Stimulated activated CD8-positive, alpha-beta memory T cell treated with anti-CD3 and anti-CD28 coated beads, Interleukin-2, amount 100 ng/mL, for 1 hour (primary cell): ENCODE measurements at regions not wholly inside any gene's neighbourhood (a gene's known extent, or its start where the extent isn't known, plus 50 kb on each side); places are given as distances from the start of the nearest gene placed in this dataset.
"Not testable (repeated sequence)": the region's sequence is repeated elsewhere in the genome, so short reads cannot be mapped to it uniquely, and the experiment has no call there.

Source experiments
- DNase-seq, 2 donors: peaks; one replicate each; pipeline ENCODE4 v3.0.0-alpha.2; 2020; ENCODE audit warnings: low read depth in 2 of 2

DNA sequence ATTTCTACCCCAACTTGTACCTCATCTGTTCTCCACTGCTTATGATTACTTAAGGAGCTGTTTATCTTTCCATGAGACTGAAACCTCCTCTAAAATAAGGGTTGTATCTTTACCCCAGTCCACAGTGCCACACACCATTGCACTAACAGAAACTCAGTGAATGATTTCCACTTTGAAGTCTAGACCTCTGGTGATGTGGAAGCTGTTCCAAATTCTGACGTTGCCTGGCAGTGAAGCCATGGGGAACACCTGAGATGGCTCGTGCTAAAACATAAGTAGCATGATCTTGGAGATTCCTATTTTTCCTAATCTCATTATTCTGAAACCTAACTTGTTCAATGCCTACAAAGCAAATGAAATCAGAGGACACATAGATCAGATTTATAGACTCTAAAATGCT, 583.2 kb downstream of the EBF1 start:
- no peak for DNase-seq

GRCh38 chr5:158514986-158515359, 584.7 kb downstream of the EBF1 start:
- DNase-seq = no peak

GRCh38 chr5:158514319-158514985, 585.3 kb downstream of the EBF1 start:
- no peak for DNase-seq

GRCh38 chr5:158513490-158514318, 586.0 kb downstream of the EBF1 start:
- DNase-seq = no peak

DNA sequence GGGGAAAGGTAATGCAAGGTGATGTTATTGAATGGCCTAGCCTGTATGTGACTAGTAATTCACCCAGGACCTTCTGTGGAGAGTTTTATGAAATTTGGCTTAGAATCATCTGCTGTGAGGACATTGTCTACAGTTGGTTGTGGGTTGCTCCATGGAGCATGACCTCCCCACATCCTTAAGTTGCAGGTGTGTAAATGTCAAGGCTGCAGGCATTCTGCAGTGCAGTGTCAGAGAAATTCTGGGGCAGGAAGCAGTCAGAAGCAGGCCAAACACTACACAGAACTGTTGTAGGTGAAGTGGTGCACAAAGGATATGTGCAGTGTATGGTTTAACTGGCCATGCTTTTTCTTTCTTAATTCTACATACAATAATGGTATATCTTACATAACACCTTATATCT, 588.3 kb downstream of the EBF1 start:
- DNase-seq = no peak

GRCh38 chr5:158510479-158510878, 589.2 kb downstream of the EBF1 start:
- DNase-seq = no peak

- DNase-seq = no peak
Observed at GRCh38 chr5:158506648-158507047, 593.1 kb downstream of the EBF1 start.

- DNase-seq = no peak
Observed at GRCh38 chr5:158502686-158503085, 597.0 kb downstream of the EBF1 start.

DNA sequence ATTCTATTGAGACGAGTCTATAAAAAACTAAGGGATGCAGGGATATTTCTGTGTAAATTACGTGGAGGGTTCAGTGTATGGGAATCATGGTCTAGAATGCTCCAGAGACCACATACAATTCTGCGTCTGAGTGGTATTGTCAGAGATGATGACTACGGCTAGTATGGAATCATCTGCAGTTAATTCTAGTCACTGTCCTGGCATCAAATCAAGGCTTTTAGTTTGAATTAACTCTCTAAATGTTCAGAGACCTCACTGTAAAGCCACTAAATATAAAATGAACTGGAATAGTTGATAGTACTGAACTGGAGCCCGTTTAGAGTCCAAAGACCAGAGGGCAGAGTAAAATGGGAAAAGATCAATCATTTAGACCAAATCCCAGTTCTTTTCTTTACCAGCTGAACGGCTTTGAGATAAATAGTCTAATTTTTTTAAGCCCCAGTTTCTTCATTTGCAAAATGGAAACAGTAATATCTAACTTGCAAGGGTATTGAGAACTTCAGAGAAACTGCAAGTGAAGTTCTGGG, 599.8 kb downstream of the EBF1 start:
- DNase-seq = no peak

DNA sequence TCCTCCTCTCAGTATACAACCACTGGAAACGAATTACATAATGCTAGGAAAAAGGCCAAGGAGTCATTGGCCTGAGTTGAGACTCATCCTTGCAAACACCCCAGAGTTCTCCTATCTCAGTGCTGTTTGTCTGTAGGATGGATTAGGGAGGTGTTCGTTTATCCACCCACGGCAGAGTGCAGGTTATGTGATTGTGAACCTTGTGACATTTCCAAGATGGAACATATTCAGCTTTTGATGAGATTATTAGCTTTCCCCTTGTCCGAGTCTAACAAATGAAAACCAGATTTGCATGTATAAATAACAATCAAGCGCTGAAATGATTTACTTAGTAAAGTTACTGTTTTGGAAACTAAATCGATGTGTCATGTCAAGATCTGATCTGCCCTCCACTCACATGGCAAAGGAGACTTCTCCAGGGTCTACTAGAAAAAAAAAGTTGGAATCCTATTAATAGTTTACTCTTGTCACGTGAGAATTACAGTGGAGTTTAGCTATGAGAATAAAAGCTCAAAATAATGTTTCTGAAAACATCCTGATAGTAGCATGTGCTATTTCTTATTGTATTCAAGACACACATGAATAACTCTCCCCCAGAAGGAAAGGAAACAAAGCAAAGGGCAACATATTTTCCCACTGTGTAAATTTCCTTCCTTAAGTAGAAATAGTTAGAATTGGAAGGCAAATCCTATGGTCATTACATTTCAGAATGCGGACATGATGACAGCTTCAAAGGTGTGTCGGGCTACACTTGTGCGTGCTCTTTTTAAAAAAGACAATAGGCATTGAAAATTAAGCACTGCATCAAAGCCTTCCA, 600.4 kb downstream of the EBF1 start:
- no peak for DNase-seq

GRCh38 chr5:158496624-158497023, 603.1 kb downstream of the EBF1 start:
- no peak for DNase-seq

- DNase-seq = no peak
Observed at GRCh38 chr5:158494541-158494940, 605.2 kb downstream of the EBF1 start.

- DNase-seq = not testable (repeated sequence)
Observed at GRCh38 chr5:158494044-158494443, 605.7 kb downstream of the EBF1 start.

DNA sequence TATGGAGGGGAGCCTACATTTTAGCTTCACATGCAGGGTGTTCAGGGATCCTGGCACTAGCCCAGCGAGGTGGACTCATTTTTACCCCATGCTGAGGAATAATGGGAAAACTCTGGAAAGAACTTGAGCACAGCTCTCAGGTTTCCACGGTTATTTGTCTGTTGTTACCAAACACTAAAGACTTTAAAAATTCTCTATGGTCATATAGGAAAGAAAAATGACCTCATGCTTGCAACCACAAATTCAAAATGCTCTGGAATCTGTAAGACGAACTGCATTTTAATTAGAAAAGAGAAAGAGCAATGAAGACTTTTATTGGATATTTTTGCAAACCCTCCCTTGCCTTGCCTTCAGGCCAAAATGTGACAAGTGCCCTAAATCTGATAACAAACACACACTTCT, 606.9 kb downstream of the EBF1 start:
- DNase-seq = no peak

DNA sequence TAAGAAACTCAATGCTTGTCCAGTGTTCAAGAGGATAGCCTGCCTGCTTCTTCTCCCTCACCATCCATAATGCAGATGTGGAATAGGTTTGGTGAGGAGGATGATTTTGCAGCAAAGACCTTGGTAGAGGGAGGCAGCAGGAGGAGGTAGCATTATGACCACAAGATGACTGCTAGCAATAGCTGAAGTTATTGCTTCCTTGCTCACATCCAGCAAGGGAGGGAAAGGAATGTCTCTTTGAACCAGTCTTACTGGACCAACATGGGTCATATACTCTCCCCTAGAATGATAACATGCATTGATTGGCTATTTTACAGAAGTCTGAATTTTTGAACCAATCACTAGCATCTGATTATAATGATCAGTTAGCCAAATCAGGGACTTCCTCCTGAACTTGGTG, 607.6 kb downstream of the EBF1 start:
- no peak for DNase-seq

DNA sequence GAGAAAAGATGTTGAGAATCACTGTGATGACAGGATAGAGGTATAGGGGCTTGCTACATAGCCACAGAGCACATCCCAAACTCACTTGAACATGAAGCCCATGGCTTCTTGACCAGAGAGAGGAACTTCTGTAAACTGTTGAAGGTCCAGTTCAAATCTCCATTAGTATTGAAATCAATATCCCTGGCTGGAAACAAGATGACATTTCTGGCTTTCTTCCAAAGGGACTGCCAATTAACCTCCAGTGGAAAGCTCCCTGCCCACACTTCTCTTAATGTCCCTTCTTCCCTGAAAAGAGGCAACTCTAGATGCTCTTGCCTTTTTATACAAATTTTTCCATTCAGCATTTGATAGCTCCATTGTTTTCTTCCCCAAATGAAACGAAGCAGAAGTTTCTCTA, 612.1 kb downstream of the EBF1 start:
- no peak for DNase-seq

- no peak for DNase-seq
Observed at GRCh38 chr5:158487156-158487555, 612.6 kb downstream of the EBF1 start.

GRCh38 chr5:158486566-158486965, 613.1 kb downstream of the EBF1 start:
- no peak for DNase-seq

GRCh38 chr5:158485604-158486081, 614.1 kb downstream of the EBF1 start:
- no peak for DNase-seq

- DNase-seq = no peak
Observed at GRCh38 chr5:158485047-158485446, 614.7 kb downstream of the EBF1 start.

DNA sequence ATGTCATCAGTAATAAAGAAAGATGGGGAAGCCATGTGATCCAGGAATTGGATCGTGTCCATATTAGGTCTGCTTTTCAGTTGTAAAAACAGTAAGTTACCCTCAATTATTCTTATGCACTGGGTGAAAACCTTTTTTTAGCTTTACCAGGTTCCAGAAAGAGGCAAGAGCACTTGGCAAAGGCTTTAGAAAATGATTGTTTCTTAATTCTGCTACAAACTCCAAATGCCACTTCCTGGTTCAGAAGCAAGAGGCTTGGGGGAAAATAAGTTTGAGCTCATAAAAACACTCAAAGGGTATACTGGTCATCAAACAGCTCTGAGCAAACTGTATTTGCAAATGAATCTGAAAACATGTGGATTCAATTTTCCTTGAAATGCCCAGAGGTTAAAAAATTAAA, 615.6 kb downstream of the EBF1 start:
- no peak for DNase-seq

DNA sequence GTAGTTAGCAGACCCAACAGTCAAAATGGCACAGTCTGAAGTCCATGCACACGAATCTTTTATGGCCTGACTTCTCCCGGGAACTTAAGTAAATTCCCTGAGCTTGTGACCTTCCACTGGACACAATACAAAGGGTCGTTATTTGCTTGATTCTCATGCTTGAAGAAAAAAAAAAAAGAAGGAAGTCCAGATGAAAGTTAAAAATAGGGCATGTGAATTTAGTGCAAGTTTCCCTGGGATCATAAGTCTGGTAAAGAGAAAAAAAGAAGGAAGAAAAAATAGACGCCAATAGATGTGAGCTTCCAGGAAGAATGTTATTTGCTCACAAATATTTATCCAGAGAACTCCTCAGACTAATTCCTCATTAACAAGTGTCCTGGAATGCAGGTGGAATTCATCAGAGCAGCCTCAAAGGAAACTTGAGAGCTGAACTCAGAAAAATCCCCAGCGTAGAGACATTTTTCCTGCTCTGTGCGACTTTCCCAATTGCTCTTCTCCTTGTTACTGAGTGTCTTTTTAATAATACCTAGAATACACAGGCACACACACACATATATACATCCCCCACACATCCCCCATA, 616.3 kb downstream of the EBF1 start:
- DNase-seq = no peak
